ENCODE measurements at regions not wholly inside any gene's neighbourhood (a gene's known extent, or its start where the extent isn't known, plus 50 kb on each side); places are given as distances from the start of the nearest gene placed in this dataset.

DNA sequence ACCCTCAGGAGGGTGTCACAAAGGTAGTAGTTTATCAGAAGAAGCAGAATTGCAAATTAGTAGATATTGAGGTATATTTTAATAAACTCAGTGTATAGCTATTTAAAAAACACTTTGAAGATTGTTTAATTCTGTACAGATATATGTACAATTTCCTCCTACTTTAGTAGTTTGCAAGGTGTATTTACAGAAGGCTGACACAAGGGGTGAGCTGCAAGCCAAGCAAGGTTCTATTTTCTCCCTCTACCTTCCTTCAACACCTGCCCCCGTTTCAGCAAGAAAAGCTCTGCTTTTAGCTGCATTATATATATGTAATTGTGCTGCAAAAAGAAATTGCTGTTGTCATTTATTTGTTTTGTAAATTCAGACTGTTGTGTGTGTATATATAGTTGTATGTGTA is 674.2 kb upstream of the PKN2 start:
- H3K36me3 ChIP-seq, result no peaks in the 10 kb centered on the region
- H3K4me3 ChIP-seq, result no peak overlapping the region
- no peak overlapping the region for H3K27ac ChIP-seq
- no peak for DNase-seq
- H3K4me1 ChIP-seq, result no peaks in the 10 kb centered on the region
- H3K27me3 ChIP-seq, result no peaks in the 10 kb centered on the region
- no peaks in the 10 kb centered on the region for H3K9me3 ChIP-seq (replicated peaks)

DNA sequence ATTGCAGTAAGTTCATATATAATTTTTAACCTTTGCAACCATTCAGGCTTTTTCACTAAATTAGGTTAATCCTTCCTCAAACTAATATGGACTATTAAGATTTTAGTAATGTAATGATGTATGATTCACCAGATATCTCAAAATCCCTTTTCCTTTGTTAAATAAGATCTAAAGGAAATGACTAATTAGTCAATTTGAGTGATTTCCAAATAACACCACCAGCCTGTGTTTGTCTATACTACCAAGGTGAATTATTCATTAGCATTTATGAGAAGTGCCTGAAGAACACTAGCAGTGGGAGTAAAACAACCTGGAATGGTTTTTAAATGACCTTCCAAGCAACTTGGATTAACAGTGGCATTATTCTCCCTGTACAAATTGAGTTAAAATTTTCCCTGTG is 670.6 kb upstream of the PKN2 start:
- H3K4me3 ChIP-seq, result no peak overlapping the region
- DNase-seq, result no peak
- H3K4me1 ChIP-seq, result no peaks in the 10 kb centered on the region
- no peaks in the 10 kb centered on the region for H3K9me3 ChIP-seq (replicated peaks)
- H3K27ac ChIP-seq, result no peak overlapping the region
- no peaks in the 10 kb centered on the region for H3K36me3 ChIP-seq
- no peaks in the 10 kb centered on the region for H3K27me3 ChIP-seq

DNA sequence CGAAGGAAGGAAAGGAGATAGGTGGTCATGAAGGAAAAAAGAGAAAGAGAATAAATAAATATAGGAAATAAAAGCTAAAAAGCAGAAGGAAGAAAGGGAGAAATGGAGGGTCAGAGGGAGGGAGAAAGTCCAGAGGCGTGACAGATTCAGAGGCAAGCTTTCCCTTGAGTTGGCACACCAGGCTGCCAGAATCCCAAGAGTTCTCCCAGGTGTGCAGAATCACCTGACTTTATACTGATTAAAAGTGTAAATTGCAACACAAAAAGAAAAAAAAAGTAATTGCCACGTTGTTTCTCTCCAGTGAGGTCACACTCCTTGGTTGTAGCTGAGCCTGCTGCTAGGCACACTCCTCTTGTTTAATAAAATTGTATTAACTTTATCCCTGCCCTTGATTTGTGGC is 669.9 kb upstream of the PKN2 start:
- DNase-seq, result no peak
- no peak overlapping the region for H3K4me3 ChIP-seq

DNA sequence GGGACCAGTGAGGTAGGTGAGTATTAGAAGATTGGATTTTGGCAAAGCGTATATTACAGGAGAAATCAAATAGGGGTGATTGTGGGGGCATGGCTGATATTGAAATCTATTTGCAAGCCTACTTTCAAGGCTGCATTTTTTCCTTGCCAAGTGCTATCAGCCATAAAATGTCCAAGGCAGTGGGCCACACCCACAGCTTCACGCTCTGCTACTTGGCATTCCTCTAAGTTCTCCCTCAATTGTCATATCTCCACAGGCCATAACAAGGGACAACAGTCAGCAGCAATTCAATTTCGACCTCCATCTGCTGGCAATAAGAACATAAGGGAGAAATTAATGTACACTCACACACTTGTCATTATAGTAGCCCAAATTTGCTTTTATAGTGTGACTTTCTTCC is 667.1 kb upstream of the PKN2 start:
- Histone ChIP-seq H3K36me3 (no peaks in the 10 kb centered on the region), H3K9me3 (replicated peaks) (no peaks in the 10 kb centered on the region), H3K4me3 (no peak overlapping the region), H3K27me3 (no peaks in the 10 kb centered on the region), H3K4me1 (no peaks in the 10 kb centered on the region), H3K27ac (no peak overlapping the region)
- DNase-seq, result no peak

More for the DNA sequence above, 669.9 kb upstream of the PKN2 start:
- Histone ChIP-seq H3K27me3 (no peaks in the 10 kb centered on the region), H3K36me3 (no peaks in the 10 kb centered on the region), H3K4me1 (no peaks in the 10 kb centered on the region), H3K9me3 (replicated peaks) (no peaks in the 10 kb centered on the region), H3K27ac (no peak overlapping the region)

DNA sequence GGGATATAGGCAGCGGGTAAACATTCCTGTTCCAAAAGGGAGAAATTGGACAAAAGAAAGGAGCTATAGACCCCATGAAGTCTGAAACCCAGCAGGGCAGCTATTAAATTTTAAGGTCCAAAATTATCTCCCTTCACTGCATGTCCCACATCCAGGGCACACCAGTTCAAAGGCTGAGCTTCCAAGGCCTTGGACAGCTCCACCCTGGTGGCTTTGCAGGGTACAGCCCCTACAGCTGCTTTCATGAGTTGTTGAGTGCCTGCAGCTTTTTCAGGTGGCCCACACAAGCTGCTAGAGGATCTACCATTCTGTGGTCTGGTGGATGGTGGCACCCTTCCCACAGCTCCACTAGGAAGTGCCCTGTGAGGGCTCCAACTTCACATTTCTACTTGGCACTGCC is 662.5 kb upstream of the PKN2 start:
- DNase-seq, result peak in 1 of 2 experiments; percentile 5
- no peaks in the 10 kb centered on the region for H3K36me3 ChIP-seq
- no peaks in the 10 kb centered on the region for H3K9me3 ChIP-seq (replicated peaks)

DNA sequence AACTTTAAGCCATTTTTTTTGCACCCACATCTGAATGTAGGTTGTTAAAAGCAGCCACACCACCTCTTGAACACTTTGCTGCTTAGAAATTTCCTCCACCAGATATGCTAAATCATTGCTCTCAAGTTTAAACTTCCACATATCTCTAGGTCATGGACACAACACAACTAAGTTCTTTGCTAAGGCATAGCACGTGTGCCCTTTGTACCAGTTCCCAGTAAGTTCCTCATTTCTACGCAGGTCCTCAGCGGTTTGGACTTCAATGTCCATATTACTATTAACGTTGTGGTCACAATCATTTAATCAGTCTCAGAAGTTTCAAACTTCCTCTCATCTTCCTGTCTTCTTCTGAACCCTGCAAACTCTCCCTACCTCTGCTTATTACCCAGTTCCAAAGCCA is 661.6 kb upstream of the PKN2 start:
- Histone ChIP-seq H3K4me1 (no peaks in the 10 kb centered on the region), H3K27me3 (no peaks in the 10 kb centered on the region), H3K9me3 (replicated peaks) (no peaks in the 10 kb centered on the region), H3K36me3 (no peaks in the 10 kb centered on the region), H3K27ac (no peak overlapping the region), H3K4me3 (no peak overlapping the region)
- no peak for DNase-seq

More for the DNA sequence above, 662.5 kb upstream of the PKN2 start:
- H3K27ac ChIP-seq, result no peak overlapping the region
- H3K4me3 ChIP-seq, result no peak overlapping the region
- no peaks in the 10 kb centered on the region for H3K27me3 ChIP-seq
- no peaks in the 10 kb centered on the region for H3K4me1 ChIP-seq

DNA sequence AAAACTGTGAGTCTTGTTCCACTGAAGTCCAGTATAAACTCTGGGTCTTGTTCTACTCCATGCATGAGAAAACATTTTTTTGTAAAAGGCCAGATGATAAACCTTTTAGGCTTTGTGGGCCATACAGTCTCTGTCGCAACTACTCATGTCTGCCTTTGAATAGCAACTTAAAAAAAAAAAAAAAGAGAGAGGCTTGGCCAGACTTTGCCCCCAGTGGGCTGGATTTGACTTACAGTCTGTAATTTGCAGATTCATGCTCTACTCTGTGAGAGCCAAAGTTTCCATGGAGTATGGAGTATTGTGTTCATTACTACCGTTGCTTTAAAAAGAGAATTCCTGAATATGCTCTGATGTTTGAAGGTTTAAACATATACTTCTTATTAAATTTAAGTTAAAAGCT is 654.9 kb upstream of the PKN2 start:
- Histone ChIP-seq H3K36me3 (no peaks in the 10 kb centered on the region), H3K9me3 (replicated peaks) (no peaks in the 10 kb centered on the region), H3K4me3 (no peak overlapping the region), H3K4me1 (no peaks in the 10 kb centered on the region), H3K27ac (no peak overlapping the region), H3K27me3 (no peaks in the 10 kb centered on the region)
- DNase-seq, result no peak

DNA sequence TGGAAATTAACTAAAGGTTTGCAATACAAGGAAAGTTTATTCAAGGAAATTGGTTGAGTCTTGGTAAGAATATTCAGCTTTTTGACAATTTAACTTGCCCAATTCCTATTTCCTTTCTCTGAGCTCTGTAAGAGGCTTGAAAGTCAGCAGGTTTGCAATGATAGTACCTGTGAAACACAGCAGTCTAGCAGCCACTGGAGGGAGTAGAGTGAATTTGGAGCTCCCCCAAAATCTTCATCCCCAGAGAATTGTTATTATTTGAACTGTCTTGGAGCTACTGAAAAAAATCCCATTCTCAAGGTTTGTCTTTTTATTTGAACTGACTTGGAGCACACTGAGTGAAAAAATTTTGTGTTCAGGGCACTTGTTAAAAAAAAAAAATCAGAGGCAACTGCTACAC is 654.2 kb upstream of the PKN2 start:
- no peaks in the 10 kb centered on the region for H3K36me3 ChIP-seq
- no peak for DNase-seq
- no peaks in the 10 kb centered on the region for H3K27me3 ChIP-seq
- no peak overlapping the region for H3K4me3 ChIP-seq
- H3K27ac ChIP-seq, result no peak overlapping the region
- no peaks in the 10 kb centered on the region for H3K9me3 ChIP-seq (replicated peaks)
- H3K4me1 ChIP-seq, result no peaks in the 10 kb centered on the region

DNA sequence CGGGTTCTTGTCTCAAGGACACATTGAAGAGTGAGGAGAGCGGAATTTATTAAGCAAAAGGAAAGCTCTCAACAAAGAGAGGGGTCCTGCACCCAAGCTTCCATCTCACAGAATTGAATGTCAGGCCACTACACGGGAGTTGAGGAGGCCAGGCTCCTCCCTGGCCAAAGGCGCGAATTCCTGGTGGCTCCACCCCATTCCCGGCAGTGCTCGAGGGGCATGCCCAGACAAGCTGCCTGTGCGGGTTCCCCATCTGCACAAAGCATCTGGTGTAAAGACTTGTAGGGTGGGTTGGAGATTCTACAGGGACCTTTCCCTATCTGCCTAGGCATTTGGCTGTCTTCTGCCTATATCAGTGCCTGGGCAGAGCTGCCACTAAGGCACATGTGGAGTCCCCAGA is 648.5 kb upstream of the PKN2 start:
- DNase-seq, result no peak
- no peaks in the 10 kb centered on the region for H3K27me3 ChIP-seq
- H3K4me1 ChIP-seq, result no peaks in the 10 kb centered on the region
- no peaks in the 10 kb centered on the region for H3K9me3 ChIP-seq (replicated peaks)
- no peak overlapping the region for H3K4me3 ChIP-seq
- H3K36me3 ChIP-seq, result no peaks in the 10 kb centered on the region
- no peak overlapping the region for H3K27ac ChIP-seq

DNA sequence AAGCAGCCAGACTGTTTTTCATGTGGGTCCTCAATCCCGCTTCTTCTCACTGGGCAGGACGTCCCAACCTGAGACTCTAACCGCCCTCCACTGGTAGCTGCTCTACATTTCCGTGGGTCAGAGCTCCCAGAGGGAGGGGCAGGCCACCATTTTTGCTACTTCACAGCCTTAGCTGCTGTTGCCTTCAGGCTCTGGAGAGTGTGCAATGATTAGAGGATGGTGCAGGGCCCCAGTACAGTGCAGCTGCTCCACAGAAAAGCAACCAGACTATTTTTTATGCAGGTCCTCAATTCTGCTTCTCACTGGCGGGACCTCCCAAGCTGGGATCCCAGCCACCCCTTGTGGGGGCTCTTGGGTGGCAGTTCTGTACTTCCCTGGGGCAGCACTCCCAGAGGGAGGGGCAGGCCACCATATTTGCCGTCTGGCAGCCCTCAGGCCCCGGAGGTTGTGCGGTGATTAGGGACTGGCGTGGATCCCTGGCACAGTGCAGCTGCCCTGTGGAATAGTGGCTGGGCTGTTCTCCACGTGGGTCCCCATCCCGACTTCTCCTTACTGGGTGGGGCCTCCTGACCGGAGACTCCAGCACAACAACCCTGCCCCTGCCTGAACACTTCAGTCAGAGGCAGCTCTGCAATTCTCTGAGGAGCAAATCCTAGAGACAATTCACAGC is 647.6 kb upstream of the PKN2 start:
- DNase-seq, result no peak
- H3K4me1 ChIP-seq, result no peaks in the 10 kb centered on the region
- no peaks in the 10 kb centered on the region for H3K36me3 ChIP-seq
- no peaks in the 10 kb centered on the region for H3K9me3 ChIP-seq (replicated peaks)
- H3K27me3 ChIP-seq, result no peaks in the 10 kb centered on the region
- no peak overlapping the region for H3K27ac ChIP-seq
- no peak overlapping the region for H3K4me3 ChIP-seq

DNA sequence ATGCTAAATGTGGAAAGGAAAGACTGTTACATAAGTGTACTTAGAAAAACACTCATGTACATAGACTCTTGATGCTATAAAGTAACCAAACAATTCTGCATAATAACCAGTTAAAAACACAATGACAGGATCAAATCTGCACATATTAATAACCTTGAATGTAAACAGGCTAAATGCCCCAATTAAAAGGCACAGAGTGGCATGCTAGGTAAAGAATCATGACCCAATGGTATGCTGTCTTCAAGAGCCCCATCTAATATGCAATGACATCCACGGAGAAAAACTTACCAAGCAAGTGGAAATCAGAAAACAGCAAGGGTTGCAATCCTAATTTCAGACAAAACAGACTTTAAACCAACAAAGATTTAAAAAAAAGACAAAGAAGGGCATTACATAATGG is 644.8 kb upstream of the PKN2 start:
- Histone ChIP-seq H3K36me3 (no peaks in the 10 kb centered on the region), H3K27me3 (no peaks in the 10 kb centered on the region), H3K9me3 (replicated peaks) (no peaks in the 10 kb centered on the region), H3K4me1 (no peaks in the 10 kb centered on the region), H3K27ac (no peak overlapping the region), H3K4me3 (no peak overlapping the region)
- no peak for DNase-seq

DNA sequence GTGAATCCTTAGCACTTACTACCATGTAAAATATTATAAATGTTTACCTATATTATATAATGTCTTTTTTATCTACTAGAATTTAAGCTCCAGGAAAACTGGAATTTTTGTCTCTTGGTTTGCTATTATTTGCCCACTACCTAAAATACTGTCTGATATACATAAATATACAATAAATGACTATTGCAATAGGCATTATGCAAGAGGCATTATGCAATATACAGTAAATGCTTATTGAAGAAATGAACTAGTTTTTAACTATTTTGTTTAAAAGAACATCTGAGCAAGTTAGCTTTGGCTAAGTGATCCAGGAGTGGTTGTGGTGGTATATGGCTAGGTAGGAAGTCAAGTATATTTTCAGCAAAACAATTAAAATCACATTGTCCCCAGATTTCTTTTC is 640.2 kb upstream of the PKN2 start:
- no peak overlapping the region for H3K27ac ChIP-seq
- H3K9me3 ChIP-seq (replicated peaks), result no peaks in the 10 kb centered on the region
- H3K27me3 ChIP-seq, result no peaks in the 10 kb centered on the region
- H3K4me3 ChIP-seq, result no peak overlapping the region
- H3K4me1 ChIP-seq, result no peaks in the 10 kb centered on the region
- DNase-seq, result no peak
- H3K36me3 ChIP-seq, result no peaks in the 10 kb centered on the region

DNA sequence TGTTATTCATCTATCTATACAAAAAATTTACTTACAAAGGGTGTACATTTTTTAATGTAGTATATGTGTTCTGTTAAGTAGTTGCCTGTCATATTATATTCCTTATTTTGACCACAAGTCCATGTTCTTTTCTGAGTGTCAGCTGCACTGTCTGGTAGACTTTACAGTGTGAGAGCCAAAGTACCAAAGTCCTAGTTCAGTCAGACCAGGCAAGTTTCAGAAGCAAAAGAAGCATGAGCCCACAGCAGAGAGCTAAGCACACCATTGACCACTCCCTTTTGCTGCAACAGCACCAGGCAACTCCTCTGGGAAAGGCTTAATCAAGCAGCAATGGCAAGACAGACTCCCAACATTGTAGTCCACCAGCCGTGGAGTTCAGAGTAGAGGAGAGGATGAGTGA is 631.9 kb upstream of the PKN2 start:
- H3K27ac ChIP-seq, result no peak overlapping the region
- no peaks in the 10 kb centered on the region for H3K27me3 ChIP-seq
- no peaks in the 10 kb centered on the region for H3K36me3 ChIP-seq
- H3K4me1 ChIP-seq, result no peaks in the 10 kb centered on the region
- DNase-seq, result no peak
- H3K4me3 ChIP-seq, result no peak overlapping the region
- no peaks in the 10 kb centered on the region for H3K9me3 ChIP-seq (replicated peaks)

DNA sequence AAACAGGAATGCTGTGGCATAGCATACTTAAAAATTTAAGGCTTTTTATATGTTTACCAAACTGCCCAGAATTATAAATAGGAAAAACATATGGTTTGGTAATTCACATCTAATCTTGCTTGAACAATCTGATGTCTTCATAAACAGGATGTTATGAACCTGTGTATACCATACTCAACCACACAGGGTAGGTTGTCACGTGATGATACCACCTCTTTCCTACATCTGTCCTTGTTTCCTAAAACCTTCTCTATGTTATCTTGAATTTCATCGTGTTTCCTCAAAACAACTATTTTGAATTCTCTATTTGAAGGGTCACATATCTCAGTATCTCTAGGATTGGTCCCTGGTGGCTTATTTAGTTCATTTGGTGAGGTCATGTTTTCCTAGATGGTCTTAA is 631.0 kb upstream of the PKN2 start:
- no peaks in the 10 kb centered on the region for H3K36me3 ChIP-seq
- H3K27me3 ChIP-seq, result no peaks in the 10 kb centered on the region
- no peak overlapping the region for H3K27ac ChIP-seq
- H3K4me3 ChIP-seq, result no peak overlapping the region
- no peaks in the 10 kb centered on the region for H3K4me1 ChIP-seq
- no peak for DNase-seq
- H3K9me3 ChIP-seq (replicated peaks), result no peaks in the 10 kb centered on the region

DNA sequence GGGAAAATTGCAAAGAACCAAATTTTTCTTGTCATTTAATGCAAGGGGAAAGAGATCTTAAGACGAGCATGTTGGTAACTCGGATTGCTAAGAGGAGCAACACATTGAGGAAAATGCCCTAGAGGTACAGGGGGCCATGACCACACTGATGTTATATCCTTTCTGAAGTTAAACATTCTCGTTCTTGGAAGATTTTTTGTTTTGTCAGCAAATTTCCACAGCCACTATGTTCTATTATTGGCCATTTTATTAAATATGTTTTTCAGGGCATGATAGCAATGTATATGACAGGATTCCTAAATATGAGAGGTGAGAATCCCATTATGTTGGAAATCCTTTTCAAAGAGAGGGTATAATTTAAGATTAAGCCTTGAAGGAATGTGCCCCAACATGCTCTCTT is 627.2 kb upstream of the PKN2 start:
- Histone ChIP-seq H3K27ac (no peak overlapping the region), H3K4me1 (no peaks in the 10 kb centered on the region)
- no peak for DNase-seq

DNA sequence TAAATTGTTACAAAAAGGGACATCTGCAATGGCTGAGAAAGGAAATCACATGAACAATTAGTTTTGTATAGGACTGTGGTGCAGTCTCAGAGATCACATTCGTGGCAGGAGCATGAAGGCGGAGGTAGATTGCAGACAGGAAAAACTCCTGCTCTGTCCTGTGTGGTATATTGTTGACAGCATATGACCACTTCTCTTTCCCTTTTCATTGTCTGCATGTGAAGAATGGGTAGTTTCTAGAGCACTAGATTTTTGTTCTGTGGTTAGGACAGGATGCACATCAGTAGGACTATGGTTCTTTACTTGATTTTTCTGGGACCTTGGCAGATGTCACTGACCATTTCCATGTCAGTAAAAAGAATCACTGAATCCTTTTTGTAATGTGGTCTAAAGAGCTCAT is 625.9 kb upstream of the PKN2 start:
- H3K36me3 ChIP-seq, result no peaks in the 10 kb centered on the region
- no peak for DNase-seq
- H3K27ac ChIP-seq, result no peak overlapping the region

More for the DNA sequence above, 627.2 kb upstream of the PKN2 start:
- H3K4me3 ChIP-seq, result no peak overlapping the region
- H3K27me3 ChIP-seq, result no peaks in the 10 kb centered on the region
- no peaks in the 10 kb centered on the region for H3K9me3 ChIP-seq (replicated peaks)
- H3K36me3 ChIP-seq, result no peaks in the 10 kb centered on the region

More for the DNA sequence above, 625.9 kb upstream of the PKN2 start:
- H3K27me3 ChIP-seq, result no peaks in the 10 kb centered on the region
- H3K9me3 ChIP-seq (replicated peaks), result no peaks in the 10 kb centered on the region
- no peaks in the 10 kb centered on the region for H3K4me1 ChIP-seq
- no peak overlapping the region for H3K4me3 ChIP-seq

Measured in SJCRH30 (cell line).